Large intestine (tissue), 3 donors: ENCODE measurements at regions not wholly inside any gene's neighbourhood (a gene's known extent, or its start where the extent isn't known, plus 50 kb on each side); places are given as distances from the start of the nearest gene placed in this dataset.
"Not testable (repeated sequence)": the region's sequence is repeated elsewhere in the genome, so short reads cannot be mapped to it uniquely, and the experiment has no call there.

Source experiments
- DNase-seq, 2 donors: peaks; one replicate each; pipeline versions ENCODE4 v3.0.0 to v3.0.0-alpha.2; 2013
- H3K27ac ChIP-seq: one replicate; pipeline ENCODE4 v1.5.1; 2013; ENCODE audit warnings: low read length
- H3K27me3 ChIP-seq: 2 replicates; pipeline ENCODE4 v1.6.1; 2013; ENCODE audit warnings: low read length; ENCODE audit not compliant: control insufficient read depth, insufficient read depth
- H3K36me3 ChIP-seq: 2 replicates; pipeline ENCODE4 v1.6.1; 2013; ENCODE audit warnings: low read length; ENCODE audit not compliant: control insufficient read depth, insufficient read depth
- H3K4me1 ChIP-seq: one replicate; pipeline ENCODE4 v1.6.1; 2013; ENCODE audit warnings: low read length; ENCODE audit not compliant: control insufficient read depth, insufficient read depth
- H3K4me3 ChIP-seq: one replicate; pipeline ENCODE4 v1.5.1; 2013; ENCODE audit warnings: low read length
- H3K9me3 ChIP-seq: one replicate; pipeline ENCODE4 v1.6.1; 2013; ENCODE audit warnings: mild to moderate bottlenecking, low read depth, low read length, moderate library complexity; ENCODE audit not compliant: control insufficient read depth
- WGBS: methylation state at CpG from one replicate; pipeline ENCODE4 v1.1.5; 2013; ENCODE audit warnings: low lambda C conversion rate; ENCODE audit not compliant: insufficient coverage; 5-methylcytosine and 5-hydroxymethylcytosine counted together

- WGBS: no CpG with 5 or more reads among the region's 7 CpGs
Measured at GRCh38 chr1:86633306-86633838, 71.0 kb upstream of the SH3GLB1 start.

GRCh38 chr1:86633921-86634320, 70.5 kb upstream of the SH3GLB1 start:
- no peaks in the 10 kb centered on the region for H3K27me3 ChIP-seq
- H3K4me3 ChIP-seq: no peak overlapping the region
- H3K4me1 ChIP-seq: no peaks in the 10 kb centered on the region
- H3K9me3 ChIP-seq: no peaks in the 10 kb centered on the region
- H3K27ac ChIP-seq: no peak overlapping the region
- WGBS: no CpG with 5 or more reads among the region's 3 CpGs
- no peaks in the 10 kb centered on the region for H3K36me3 ChIP-seq
- no peak for DNase-seq

More at GRCh38 chr1:86633306-86633838, 71.0 kb upstream of the SH3GLB1 start:
- H3K4me1 ChIP-seq, H3K27ac ChIP-seq, H3K27me3 ChIP-seq, DNase-seq, H3K4me3 ChIP-seq, H3K36me3 ChIP-seq, H3K9me3 ChIP-seq: not testable (repeated sequence)

DNA sequence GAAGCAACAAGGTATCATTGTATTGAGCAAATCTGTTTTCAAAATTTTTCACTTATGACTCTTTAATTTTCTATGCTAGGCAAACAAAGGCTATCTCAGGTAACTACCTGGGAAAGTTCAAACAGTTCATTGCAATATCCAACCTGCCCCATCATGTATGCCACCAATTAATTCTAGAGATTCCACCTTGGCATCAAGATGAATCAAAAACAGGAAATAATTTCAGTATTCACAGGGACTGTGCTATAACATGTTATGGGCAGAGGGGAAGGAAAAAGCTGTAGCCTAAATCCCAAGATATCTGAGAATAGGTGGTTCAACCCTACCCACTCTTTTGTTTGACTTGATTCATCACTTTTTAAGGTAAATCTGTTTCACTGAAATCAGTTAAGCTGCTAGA, 67.5 kb upstream of the SH3GLB1 start:
- H3K4me3 ChIP-seq: no peak overlapping the region
- H3K27ac ChIP-seq: no peak overlapping the region
- no peak for DNase-seq
- H3K27me3 ChIP-seq: no peaks in the 10 kb centered on the region
- H3K36me3 ChIP-seq: no peaks in the 10 kb centered on the region
- no peaks in the 10 kb centered on the region for H3K4me1 ChIP-seq
- H3K9me3 ChIP-seq: no peaks in the 10 kb centered on the region

DNA sequence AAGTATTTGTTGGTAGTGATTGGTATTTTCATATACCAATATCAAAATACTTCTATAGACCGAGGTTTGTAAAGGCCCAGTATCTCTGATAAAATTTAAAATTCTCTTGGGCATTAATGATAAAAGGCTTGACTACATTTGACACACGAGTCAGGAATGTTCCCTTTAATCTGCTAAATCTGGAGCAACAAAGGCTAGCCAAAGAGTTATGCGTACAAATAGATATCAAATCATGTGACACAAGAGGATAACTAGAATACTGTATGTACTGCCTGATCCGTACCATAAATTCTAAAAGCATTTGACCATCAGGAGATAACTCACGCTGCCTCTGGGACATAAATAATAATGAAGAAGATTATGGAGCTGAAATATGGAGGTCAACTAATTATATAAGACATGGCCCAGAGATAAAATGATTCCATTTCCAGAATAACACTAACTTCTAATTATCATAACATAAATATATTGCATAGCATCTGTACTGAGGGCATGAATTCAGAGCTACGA, 64.2 kb upstream of the SH3GLB1 start:
- no peaks in the 10 kb centered on the region for H3K9me3 ChIP-seq
- H3K27ac ChIP-seq: no peak overlapping the region
- H3K27me3 ChIP-seq: no peaks in the 10 kb centered on the region
- WGBS: 84% methylated on average over 3 of the region's 6 CpGs
- no peak overlapping the region for H3K4me3 ChIP-seq
- DNase-seq: no peak
- no peaks in the 10 kb centered on the region for H3K4me1 ChIP-seq
- no peaks in the 10 kb centered on the region for H3K36me3 ChIP-seq

- Histone ChIP-seq H3K27ac (no peak overlapping the region), H3K4me3 (no peak overlapping the region), H3K9me3 (no peaks in the 10 kb centered on the region), H3K4me1 (no peaks in the 10 kb centered on the region), H3K36me3 (no peaks in the 10 kb centered on the region), H3K27me3 (no peaks in the 10 kb centered on the region)
- no peak for DNase-seq
Measured at GRCh38 chr1:86641318-86641717, 63.1 kb upstream of the SH3GLB1 start.

GRCh38 chr1:86644655-86645054, 59.7 kb upstream of the SH3GLB1 start:
- WGBS: no CpG with 5 or more reads among the region's 5 CpGs
- DNase-seq, H3K36me3 ChIP-seq, H3K4me3 ChIP-seq, H3K4me1 ChIP-seq, H3K9me3 ChIP-seq, H3K27me3 ChIP-seq, H3K27ac ChIP-seq: not testable (repeated sequence)

DNA sequence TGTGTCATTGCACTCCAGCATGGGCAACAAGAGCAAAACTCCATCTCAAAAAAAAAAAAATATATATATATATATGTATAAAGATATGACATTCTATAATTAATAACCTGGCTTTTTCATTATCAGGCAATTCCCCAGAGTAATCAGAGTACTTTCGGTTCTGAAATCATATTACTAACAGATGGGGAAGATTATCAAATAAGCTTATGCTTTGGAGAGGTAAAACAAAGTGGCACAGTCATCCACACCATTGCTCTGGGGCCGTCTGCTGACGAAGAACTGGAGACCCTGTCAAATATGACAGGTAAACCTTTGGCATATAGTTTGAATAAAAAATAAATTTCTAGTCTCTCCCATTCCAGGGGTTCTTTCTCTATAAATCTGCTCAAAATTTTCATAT, 58.5 kb upstream of the SH3GLB1 start:
- no peak for DNase-seq
- 100% methylated on average over 1 of the region's 3 CpGs for WGBS
- Histone ChIP-seq H3K36me3 (no peaks in the 10 kb centered on the region), H3K4me3 (no peak overlapping the region), H3K27ac (no peak overlapping the region), H3K27me3 (no peaks in the 10 kb centered on the region), H3K4me1 (no peaks in the 10 kb centered on the region), H3K9me3 (no peaks in the 10 kb centered on the region)

DNA sequence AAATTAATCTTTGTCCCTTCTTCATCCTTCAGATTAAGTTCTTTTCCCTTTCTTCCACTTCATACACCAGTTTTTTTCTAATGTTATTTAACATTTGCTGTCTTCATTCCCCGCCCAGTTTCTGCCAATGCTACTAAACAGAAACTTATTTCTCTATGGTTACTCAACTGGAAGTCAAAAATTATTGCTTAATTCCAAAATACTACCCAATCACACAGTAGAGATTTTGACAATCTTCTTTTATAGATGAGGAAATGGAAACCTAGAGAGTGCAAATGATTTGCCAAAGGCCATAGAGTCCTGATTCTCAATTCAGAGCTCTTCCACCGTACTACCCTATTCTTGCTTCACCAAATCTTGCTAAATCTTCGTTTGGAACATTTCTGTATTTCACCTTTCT, 58.1 kb upstream of the SH3GLB1 start:
- H3K4me1 ChIP-seq: no peaks in the 10 kb centered on the region
- no peaks in the 10 kb centered on the region for H3K27me3 ChIP-seq
- H3K9me3 ChIP-seq: no peaks in the 10 kb centered on the region
- no peak overlapping the region for H3K27ac ChIP-seq
- H3K4me3 ChIP-seq: no peak overlapping the region
- 100% methylated on average over 3 of the region's 3 CpGs for WGBS
- DNase-seq: no peak
- no peaks in the 10 kb centered on the region for H3K36me3 ChIP-seq

DNA sequence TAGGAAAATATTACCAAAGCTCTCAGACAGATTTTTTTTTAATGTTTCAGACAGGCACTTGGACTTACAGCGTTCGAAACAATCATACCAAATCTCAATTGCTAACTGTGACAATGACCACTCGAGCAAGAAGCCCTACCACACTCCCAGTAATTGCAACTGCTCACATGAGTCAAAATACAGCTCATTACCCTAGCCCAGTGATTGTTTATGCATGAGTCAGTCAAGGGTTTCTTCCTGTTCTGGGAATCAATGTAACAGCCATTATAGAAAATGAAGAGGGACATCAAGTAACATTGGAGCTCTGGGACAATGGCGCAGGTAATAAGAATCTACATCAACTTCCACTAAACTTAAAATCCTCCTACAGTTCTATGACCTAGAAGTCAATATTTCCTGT, 56.1 kb upstream of the SH3GLB1 start:
- no peak overlapping the region for H3K27ac ChIP-seq
- no peak for DNase-seq
- no peaks in the 10 kb centered on the region for H3K27me3 ChIP-seq
- H3K36me3 ChIP-seq: no peaks in the 10 kb centered on the region
- H3K9me3 ChIP-seq: no peaks in the 10 kb centered on the region
- no peaks in the 10 kb centered on the region for H3K4me1 ChIP-seq
- WGBS: 83% methylated on average over 1 of the region's 4 CpGs
- no peak overlapping the region for H3K4me3 ChIP-seq

DNA sequence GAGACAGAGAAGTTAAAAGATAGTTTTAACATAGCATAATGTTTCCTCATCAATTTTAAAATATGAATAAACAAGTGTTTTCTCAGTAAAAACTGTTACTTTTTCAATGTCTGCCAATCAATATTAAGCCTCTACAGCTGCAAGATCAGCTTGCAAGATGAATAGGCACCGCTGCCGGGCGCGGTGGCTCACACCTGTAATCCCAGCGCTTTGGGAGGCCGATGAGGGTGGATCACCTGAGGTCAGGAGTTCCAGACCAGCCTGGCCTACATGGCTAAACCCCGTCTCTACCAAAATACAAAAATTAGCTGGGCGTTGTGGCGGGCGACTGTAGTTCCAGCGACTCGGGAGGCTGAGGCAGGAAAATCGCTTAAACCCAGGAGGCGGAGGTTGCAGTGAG, 54.8 kb upstream of the SH3GLB1 start:
- no peak for DNase-seq
- H3K4me1 ChIP-seq: no peaks in the 10 kb centered on the region
- WGBS: 100% methylated on average over 1 of the region's 14 CpGs
- no peaks in the 10 kb centered on the region for H3K36me3 ChIP-seq
- no peaks in the 10 kb centered on the region for H3K9me3 ChIP-seq
- H3K27me3 ChIP-seq: no peaks in the 10 kb centered on the region
- H3K4me3 ChIP-seq: no peak overlapping the region
- H3K27ac ChIP-seq: no peak overlapping the region

- no peaks in the 10 kb centered on the region for H3K27me3 ChIP-seq
- H3K36me3 ChIP-seq: no peaks in the 10 kb centered on the region
- no peak overlapping the region for H3K27ac ChIP-seq
- H3K9me3 ChIP-seq: no peaks in the 10 kb centered on the region
- no peaks in the 10 kb centered on the region for H3K4me1 ChIP-seq
- peak; percentile 3 to 12 for DNase-seq
- H3K4me3 ChIP-seq: no peak overlapping the region
- WGBS: 72% methylated on average over 3 of the region's 5 CpGs
Measured at GRCh38 chr1:86650065-86650464, 54.3 kb upstream of the SH3GLB1 start.
